ENCODE measurements at regions not wholly inside any gene's neighbourhood (a gene's known extent, or its start where the extent isn't known, plus 50 kb on each side); places are given as distances from the start of the nearest gene placed in this dataset.

- intact Hi-C loops (cut with micrococcal nuclease): loop anchor here (5.0 kb wide), 2 partner anchors 144 to 294 kb away; no protein-coding TSS in a partner anchor
- Histone ChIP-seq H3K36me3 (ENCODE audit: control insufficient read depth in 1 of 2, insufficient read depth in 2 of 2, low read length in 2 of 2) (0 out of 4 replicates have a peak, but pooled peaks cover 0 to 2% of the 10 kb centered on the region in 2 experiments), H3K9me2 (ENCODE audit: insufficient read depth) (no peaks in the 10 kb centered on the region), H3K4me2 (ENCODE audit: low read length) (no peak overlapping the region), H3K4me3 (replicated peaks in 1 of 2; ENCODE audit: low read depth in 1 of 2, low read length in 2 of 2) (no peak overlapping the region), H3K4me1 (ENCODE audit: control insufficient read depth in 1 of 2, insufficient read depth in 2 of 2, low read length in 2 of 2) (no peaks in the 10 kb centered on the region), H3K9ac (ENCODE audit: low read length) (no peak overlapping the region), H3K27me3 (ENCODE audit: insufficient read depth, low read length) (no peaks in the 10 kb centered on the region), H3K27ac (ENCODE audit: low read depth, low read length) (no peak overlapping the region), H3K9me3 (ENCODE audit: control insufficient read depth in 1 of 2, insufficient read depth in 1 of 2, low read depth in 1 of 2, low read length in 2 of 2) (no peaks in the 10 kb centered on the region), H4K20me1 (ENCODE audit: insufficient read depth) (no peaks in the 10 kb centered on the region), H3K79me2 (ENCODE audit: insufficient read depth, low read length) (no peaks in the 10 kb centered on the region), H2AFZ (ENCODE audit: low read depth, low read length, poor library complexity, severe bottlenecking) (no peak overlapping the region)
- no peak for DNase-seq (ENCODE audit: low read depth, low spot score)
- no TSS peak for BruUV-seq (replicated peaks)
- TF ChIP-seq SIN3A (IDR thresholded peaks at IDR 0.05; ENCODE audit: low read depth): no peak
- no peak for TF ChIP-seq EZH2 (IDR thresholded peaks at IDR 0.05)
- no peak for TF ChIP-seq FOSL1 (IDR thresholded peaks at IDR 0.05; ENCODE audit: low read depth)
- TF ChIP-seq SP1 (IDR thresholded peaks at IDR 0.05; ENCODE audit: low read depth): no peak
- TF ChIP-seq YY1 (IDR thresholded peaks at IDR 0.05; ENCODE audit: extremely low read depth, insufficient replicate concordance, low read depth, low read length): no peak
- TF ChIP-seq EGR1 (IDR thresholded peaks at IDR 0.05; ENCODE audit: low read depth): no peak
- TF ChIP-seq JUND (IDR thresholded peaks at IDR 0.05): no peak
- RAD21 ChIA-PET (ENCODE audit: low non-redundant PET in 1 of 2, low total read pairs in 2 of 2, uncharacterized antibody in 2 of 2, unreplicated experiment in 2 of 2): no interaction called here
- POLR2A ChIA-PET: interaction anchor here (0.7 kb wide), 1 partner anchor 224 kb away, joined by 3 read pairs; the partner anchor contains the start of gene DMTF1
- CTCF ChIA-PET: interaction anchor here (1.2 to 3.2 kb wide), 6 partner anchors 10 to 222 kb away, joined by 5 to 32 read pairs (median 6); no protein-coding TSS in a partner anchor
- ATAC-seq: no peak
Observed at GRCh38 chr7:86928308-86928707, 131.1 kb downstream of the ELAPOR2 start.

- intact Hi-C loops (cut with micrococcal nuclease): loop anchor here (1.0 to 5.0 kb wide), 4 partner anchors 146 to 311 kb away; no protein-coding TSS in a partner anchor
- no TSS peak for BruUV-seq (replicated peaks)
- Histone ChIP-seq H3K27ac (ENCODE audit: low read depth, low read length) (no peak overlapping the region), H3K4me2 (ENCODE audit: low read length) (no peak overlapping the region), H3K27me3 (ENCODE audit: insufficient read depth, low read length) (no peaks in the 10 kb centered on the region), H3K79me2 (ENCODE audit: insufficient read depth, low read length) (no peaks in the 10 kb centered on the region), H3K4me1 (ENCODE audit: control insufficient read depth in 1 of 2, insufficient read depth in 2 of 2, low read length in 2 of 2) (no peaks in the 10 kb centered on the region), H2AFZ (ENCODE audit: low read depth, low read length, poor library complexity, severe bottlenecking) (no peak overlapping the region), H3K4me3 (replicated peaks in 1 of 2; ENCODE audit: low read depth in 1 of 2, low read length in 2 of 2) (no peak overlapping the region), H3K36me3 (ENCODE audit: control insufficient read depth in 1 of 2, insufficient read depth in 2 of 2, low read length in 2 of 2) (0 out of 4 replicates have a peak, but pooled peaks cover 0 to 2% of the 10 kb centered on the region in 2 experiments), H4K20me1 (ENCODE audit: insufficient read depth) (no peaks in the 10 kb centered on the region), H3K9me2 (ENCODE audit: insufficient read depth) (no peaks in the 10 kb centered on the region), H3K9ac (ENCODE audit: low read length) (no peak overlapping the region), H3K9me3 (ENCODE audit: control insufficient read depth in 1 of 2, insufficient read depth in 1 of 2, low read depth in 1 of 2, low read length in 2 of 2) (no peaks in the 10 kb centered on the region)
- RAD21 ChIA-PET (ENCODE audit: low non-redundant PET in 1 of 2, low total read pairs in 2 of 2, uncharacterized antibody in 2 of 2, unreplicated experiment in 2 of 2): interaction anchor here in 1 of 2 experiments (0.7 to 0.9 kb wide), 3 partner anchors 34 to 226 kb away, joined by 3 read pairs; partner anchors contain the start of gene DMTF1
- ATAC-seq (peak; percentile 67), DNase-seq (ENCODE audit: low read depth, low spot score) (peak; percentile 24)
- CTCF ChIA-PET: interaction anchor here (0.8 to 3.2 kb wide), 10 partner anchors 10 to 311 kb away, joined by 3 to 32 read pairs (median 5); partner anchors contain the start of gene DMTF1
- POLR2A ChIA-PET: interaction anchor here (0.6 kb wide), 1 partner anchor 226 kb away, joined by 3 read pairs; the partner anchor contains the start of gene DMTF1
- peak; percentile 57 to 84 (median 69) for TF ChIP-seq CTCF (IDR thresholded peaks at IDR 0.05 in 2 of 3, conservative IDR thresholded peaks at IDR 0.05 in 1 of 3; ENCODE audit: borderline replicate concordance in 1 of 3, insufficient read depth in 1 of 3, low read depth in 2 of 3, low read length in 2 of 3)
- TF ChIP-seq MAX (IDR thresholded peaks at IDR 0.05): no peak
- peak; percentile 72 for TF ChIP-seq RAD21 (IDR thresholded peaks at IDR 0.05; ENCODE audit: low read depth)
- no peak for TF ChIP-seq YY1 (IDR thresholded peaks at IDR 0.05; ENCODE audit: extremely low read depth, insufficient replicate concordance, low read depth, low read length)
- TF ChIP-seq CBX3 (IDR thresholded peaks at IDR 0.05; ENCODE audit: low read depth): no peak
- no peak for TF ChIP-seq POLR2A (IDR thresholded peaks at IDR 0.05; ENCODE audit: borderline replicate concordance, extremely low read depth, insufficient read depth, insufficient read length)
- no peak for TF ChIP-seq EZH2 (IDR thresholded peaks at IDR 0.05)
- no peak for TF ChIP-seq ZBTB33 (IDR thresholded peaks at IDR 0.05; ENCODE audit: extremely low read depth, insufficient replicate concordance, low read length)
- TF ChIP-seq SP1 (IDR thresholded peaks at IDR 0.05; ENCODE audit: low read depth): no peak
Observed at GRCh38 chr7:86926732-86927131, 132.7 kb downstream of the ELAPOR2 start.

Data from HCT116 (cell line).